CD4-positive, alpha-beta T cell (primary cell): ENCODE measurements at regions not wholly inside any gene's neighbourhood (a gene's known extent, or its start where the extent isn't known, plus 50 kb on each side); places are given as distances from the start of the nearest gene placed in this dataset.

Source experiments
- ATAC-seq: fragments of 200-7000 bp; cut with Tn5 transposase; one replicate; pipeline ENCODE4 v1.10.0; 2022; ENCODE audit warnings: mild to moderate bottlenecking; ENCODE audit not compliant: poor library complexity
- CTCF ChIA-PET: fragments of 350-600 bp; sonication (Branson Sonifier 250); formaldehyde crosslinking; loops from one replicate; lab custom pipeline; 2021; ENCODE audit warnings: antibody characterized with exemption, inconsistent platforms; lab: Charles Lee
- POLR2A ChIA-PET: fragments of 350-600 bp; sonication (Branson Sonifier 250); formaldehyde crosslinking; loops from one replicate; lab custom pipeline; 2021; ENCODE audit warnings: antibody characterized with exemption, inconsistent platforms; lab: Charles Lee
- DNase-seq, 14 experiments: peaks; one replicate each; pipeline ENCODE4 v3.0.0-alpha.2; 2013 to 2020; ENCODE audit warnings: mixed read lengths in 2 of 14
- H3K27ac ChIP-seq, 2 donors: one replicate each; pipeline versions ENCODE4 v1.5.1 to v1.7.0; 2013; ENCODE audit warnings: low read length in 2 of 2, low read depth in 1 of 2, mild to moderate bottlenecking in 1 of 2
- H3K27me3 ChIP-seq, 2 experiments: 1 replicate in 1 of 2; 2 replicates in 1 of 2; pipeline versions ENCODE4 v1.6.1 to v1.7.0; 2013; ENCODE audit warnings: low read length in 2 of 2, control low read depth in 1 of 2, mild to moderate bottlenecking in 1 of 2, moderate library complexity in 1 of 2; ENCODE audit not compliant: insufficient read depth in 2 of 2, control insufficient read depth in 1 of 2
- H3K36me3 ChIP-seq: one replicate; pipeline ENCODE4 v1.6.1; 2013; ENCODE audit warnings: low read length, control low read depth; ENCODE audit not compliant: insufficient read depth
- H3K4me1 ChIP-seq: one replicate; pipeline ENCODE4 v1.6.1; 2013; ENCODE audit warnings: low read length, control low read depth; ENCODE audit not compliant: insufficient read depth
- H3K4me3 ChIP-seq: one replicate; pipeline ENCODE4 v1.5.1; 2013; ENCODE audit warnings: mild to moderate bottlenecking, low read length, moderate library complexity
- H3K9me3 ChIP-seq, 2 experiments: 1 replicate in 1 of 2; 2 replicates in 1 of 2; pipeline versions ENCODE4 v1.6.1 to v1.7.0; 2013; ENCODE audit warnings: low read length in 2 of 2, mild to moderate bottlenecking in 2 of 2, control low read depth in 1 of 2, moderate library complexity in 1 of 2; ENCODE audit not compliant: control insufficient read depth in 1 of 2, insufficient read depth in 1 of 2
- H3K27ac Mint-ChIP-seq: one replicate; pipeline ENCODE4 v1.8.0; 2020; ENCODE audit warnings: mixed read lengths
- H3K27me3 Mint-ChIP-seq: one replicate; pipeline ENCODE4 v1.8.0; 2021; ENCODE audit warnings: mixed read lengths
- H3K36me3 Mint-ChIP-seq: one replicate; pipeline ENCODE4 v1.8.0; 2021; ENCODE audit warnings: low read depth, mixed read lengths
- H3K4me1 Mint-ChIP-seq: one replicate; pipeline ENCODE4 v1.8.0; 2021; ENCODE audit warnings: low read depth, mixed read lengths
- H3K4me3 Mint-ChIP-seq: one replicate; pipeline ENCODE4 v1.8.0; 2020; ENCODE audit warnings: mild to moderate bottlenecking, mixed read lengths
- H3K9me3 Mint-ChIP-seq: one replicate; pipeline ENCODE4 v1.8.0; 2020; ENCODE audit warnings: mixed read lengths
- intact Hi-C, 2 experiments: fragments of 100-400 bp; cut with DNase I in 1 of 2; cut with micrococcal nuclease in 1 of 2; formaldehyde crosslinking; loops; one replicate each; pipeline versions ENCODE4 v1.15.1 to v1.9.0; 2023 to 2025; cut with DNase I, micrococcal nuclease
- TF ChIP-seq, protein P1 (sequence below): fragments of 200-600 bp; IDR thresholded peaks from one replicate; pipeline ENCODE4 v1.8.0; 2022; ENCODE audit warnings: antibody characterized with exemption, mild to moderate bottlenecking

DNA sequence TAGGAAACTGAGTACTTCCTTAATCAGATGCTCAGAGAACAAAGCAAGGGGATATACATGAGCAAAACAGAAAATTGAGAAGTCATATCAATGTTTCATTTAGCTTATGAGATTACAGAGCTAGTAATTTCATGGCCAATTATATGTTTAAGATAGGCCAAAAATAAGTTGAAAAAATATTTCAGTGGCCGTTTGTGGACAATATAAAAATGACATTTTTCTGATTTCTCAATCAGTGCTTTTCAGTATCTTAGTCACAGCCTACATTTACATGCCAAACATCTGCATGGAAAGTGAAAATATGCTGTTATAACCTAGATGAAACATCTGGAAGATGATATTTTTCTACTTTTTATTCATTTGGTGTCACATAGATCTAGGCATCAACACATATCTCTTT, 192.5 kb downstream of the HLX start:
- no peaks in the 10 kb centered on the region for H3K27me3 ChIP-seq
- Mint-ChIP-seq H3K4me3 (no peak overlapping the region), H3K27me3 (no peaks in the 10 kb centered on the region), H3K4me1 (no peaks in the 10 kb centered on the region), H3K27ac (no peak overlapping the region), H3K36me3 (no peaks in the 10 kb centered on the region), H3K9me3 (no peaks in the 10 kb centered on the region)
- ATAC-seq (no peak), DNase-seq (no peak)
- intact Hi-C loops = no loop called here
- TF ChIP-seq, protein P1, sequence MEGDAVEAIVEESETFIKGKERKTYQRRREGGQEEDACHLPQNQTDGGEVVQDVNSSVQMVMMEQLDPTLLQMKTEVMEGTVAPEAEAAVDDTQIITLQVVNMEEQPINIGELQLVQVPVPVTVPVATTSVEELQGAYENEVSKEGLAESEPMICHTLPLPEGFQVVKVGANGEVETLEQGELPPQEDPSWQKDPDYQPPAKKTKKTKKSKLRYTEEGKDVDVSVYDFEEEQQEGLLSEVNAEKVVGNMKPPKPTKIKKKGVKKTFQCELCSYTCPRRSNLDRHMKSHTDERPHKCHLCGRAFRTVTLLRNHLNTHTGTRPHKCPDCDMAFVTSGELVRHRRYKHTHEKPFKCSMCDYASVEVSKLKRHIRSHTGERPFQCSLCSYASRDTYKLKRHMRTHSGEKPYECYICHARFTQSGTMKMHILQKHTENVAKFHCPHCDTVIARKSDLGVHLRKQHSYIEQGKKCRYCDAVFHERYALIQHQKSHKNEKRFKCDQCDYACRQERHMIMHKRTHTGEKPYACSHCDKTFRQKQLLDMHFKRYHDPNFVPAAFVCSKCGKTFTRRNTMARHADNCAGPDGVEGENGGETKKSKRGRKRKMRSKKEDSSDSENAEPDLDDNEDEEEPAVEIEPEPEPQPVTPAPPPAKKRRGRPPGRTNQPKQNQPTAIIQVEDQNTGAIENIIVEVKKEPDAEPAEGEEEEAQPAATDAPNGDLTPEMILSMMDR = no peak
- H3K9me3 ChIP-seq = no peaks in the 10 kb centered on the region
- H3K4me3 ChIP-seq = no peak overlapping the region
- ChIA-PET CTCF (no interaction called here), POLR2A (no interaction called here)
- no peaks in the 10 kb centered on the region for H3K36me3 ChIP-seq
- H3K4me1 ChIP-seq = no peaks in the 10 kb centered on the region
- H3K27ac ChIP-seq = no peak overlapping the region

- Histone ChIP-seq H3K27me3 (no peaks in the 10 kb centered on the region), H3K4me1 (no peaks in the 10 kb centered on the region), H3K4me3 (no peak overlapping the region), H3K36me3 (no peaks in the 10 kb centered on the region), H3K27ac (no peak overlapping the region), H3K9me3 (no peaks in the 10 kb centered on the region)
- DNase-seq (peak in 1 of 14 experiments; percentile 9), ATAC-seq (no peak)
- H3K27ac Mint-ChIP-seq = no peak overlapping the region
- no peaks in the 10 kb centered on the region for H3K27me3 Mint-ChIP-seq
- no peaks in the 10 kb centered on the region for H3K36me3 Mint-ChIP-seq
- TF ChIP-seq, protein P1 = no peak
- H3K4me1 Mint-ChIP-seq = no peaks in the 10 kb centered on the region
- no peak overlapping the region for H3K4me3 Mint-ChIP-seq
- intact Hi-C loops = no loop called here
- CTCF ChIA-PET = no interaction called here
- H3K9me3 Mint-ChIP-seq = no peaks in the 10 kb centered on the region
- POLR2A ChIA-PET = no interaction called here
Observed at GRCh38 chr1:221072214-221072613, 193.0 kb downstream of the HLX start.

DNA sequence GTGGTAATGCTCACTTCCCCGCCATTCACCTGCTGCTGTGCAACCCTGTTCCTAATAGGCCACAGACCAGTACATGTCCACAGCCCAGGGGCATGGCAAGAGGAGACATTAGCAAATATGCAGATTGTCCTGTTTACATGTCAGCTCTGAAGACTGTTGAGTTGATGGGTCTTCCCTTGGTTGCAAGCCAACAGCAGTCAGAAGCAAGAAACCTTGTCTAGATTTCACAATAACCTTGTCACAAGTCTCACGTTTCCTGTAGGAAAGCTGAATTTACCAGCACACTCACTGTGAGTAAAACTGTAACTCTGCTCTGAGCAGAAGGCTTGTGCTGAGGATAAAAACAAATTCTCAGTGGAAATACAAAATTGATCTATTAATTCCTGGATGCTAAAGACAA, 195.1 kb downstream of the HLX start:
- Mint-ChIP-seq H3K4me1 (no peaks in the 10 kb centered on the region), H3K4me3 (no peak overlapping the region), H3K9me3 (no peaks in the 10 kb centered on the region), H3K27ac (no peak overlapping the region), H3K27me3 (no peaks in the 10 kb centered on the region), H3K36me3 (no peaks in the 10 kb centered on the region)
- Histone ChIP-seq H3K36me3 (no peaks in the 10 kb centered on the region), H3K4me1 (no peaks in the 10 kb centered on the region), H3K4me3 (no peak overlapping the region), H3K9me3 (no peaks in the 10 kb centered on the region), H3K27ac (no peak overlapping the region), H3K27me3 (no peaks in the 10 kb centered on the region)
- DNase-seq (peak in 3 of 14 experiments; percentile 4 to 33 (median 15)), ATAC-seq (no peak)
- ChIA-PET CTCF (no interaction called here), POLR2A (interaction anchor here (0.5 kb wide), 1 partner anchor 23 kb away, joined by 3 read pairs; no protein-coding TSS in a partner anchor)
- intact Hi-C loops = no loop called here
- TF ChIP-seq, protein P1 = no peak
